AG04450 (cell line): ENCODE measurements at regions not wholly inside any gene's neighbourhood (a gene's known extent, or its start where the extent isn't known, plus 50 kb on each side); places are given as distances from the start of the nearest gene placed in this dataset.

ENCODE experiments used
- CTCF ChIA-PET: fragments of 300-600, 350-600 bp; formaldehyde crosslinking; extraction: SDS; loops from one replicate; lab custom pipeline; 2022; ENCODE audit warnings: antibody characterized with exemption, inconsistent platforms; lab: Charles Lee
- POLR2A ChIA-PET: fragments of 350-600 bp; formaldehyde crosslinking; extraction: SDS; loops from one replicate; lab custom pipeline; 2021; ENCODE audit warnings: antibody characterized with exemption, inconsistent platforms; lab: Yijun Ruan, JAX
- DNase-seq: peaks from one replicate; pipeline ENCODE4 v3.0.0-alpha.2; 2011; ENCODE audit warnings: low read depth, low spot score
- H3K27ac ChIP-seq: one replicate; pipeline ENCODE4 v1.5.1; 2012; ENCODE audit warnings: low read depth, low read length, control low read depth
- H3K27me3 ChIP-seq: one replicate; pipeline ENCODE4 v1.6.0; 2012; ENCODE audit warnings: low read length; ENCODE audit not compliant: control insufficient read depth, insufficient read depth
- H3K4me3 ChIP-seq: 2 replicates; pipeline ENCODE4 v1.5.1; 2011; ENCODE audit warnings: mild to moderate bottlenecking, low read depth, low read length, control low read depth
- H3K9me3 ChIP-seq: 2 replicates; pipeline ENCODE4 v1.5.1; 2012; ENCODE audit warnings: low read length; ENCODE audit not compliant: control insufficient read depth, insufficient read depth
- CTCF ChIP-seq: IDR thresholded peaks from 2 replicates; pipeline ENCODE4 v1.5.1; 2011; ENCODE audit warnings: low read depth, low read length, control low read depth, inconsistent platforms

DNA sequence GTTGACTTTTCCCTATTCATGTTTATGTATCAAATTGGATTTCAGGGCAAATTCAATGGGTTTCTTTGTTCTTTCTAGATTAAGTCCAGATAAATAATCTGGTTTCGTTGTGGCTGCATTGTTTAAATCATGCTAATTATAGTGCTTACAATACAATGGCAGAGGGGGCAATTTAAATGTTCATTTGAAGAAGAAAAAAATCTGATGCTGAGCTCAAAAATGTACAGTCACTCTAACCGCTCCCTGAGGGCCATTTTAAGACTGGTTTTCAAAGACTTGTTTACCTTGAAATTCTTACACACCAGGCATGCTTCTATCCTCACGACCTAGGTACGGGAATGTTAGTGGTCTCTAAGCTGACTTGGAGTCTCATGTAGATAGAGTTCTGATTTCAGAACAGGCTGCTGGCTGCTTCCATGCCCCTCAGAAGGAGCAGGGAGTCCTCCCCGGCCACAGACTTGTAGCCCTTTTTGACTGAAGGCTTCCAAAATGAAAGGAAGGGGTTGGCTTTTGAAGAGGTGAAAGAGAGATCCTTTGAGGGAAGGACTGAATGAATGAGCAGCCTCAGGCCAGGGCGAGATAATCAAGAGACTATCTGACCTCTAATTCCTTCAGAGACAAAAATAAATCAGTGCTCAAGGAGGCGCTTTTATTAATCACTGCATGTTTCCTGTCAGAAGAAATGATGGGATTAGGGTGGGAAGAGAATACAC, 86.1 kb upstream of the ZNF217 start:
- H3K4me3 ChIP-seq, result no peak overlapping the region
- H3K27ac ChIP-seq, result no peak overlapping the region
- no peak for TF ChIP-seq CTCF
- ChIA-PET POLR2A (interaction anchor here (0.6 to 0.9 kb wide), 2 partner anchors 187 to 227 kb away, joined by 4 to 5 read pairs; no protein-coding TSS in a partner anchor), CTCF (interaction anchor here (0.6 to 1.5 kb wide), 5 partner anchors 11 to 187 kb away, joined by 3 to 7 read pairs (median 3); no protein-coding TSS in a partner anchor)
- DNase-seq, result no peak
- H3K27me3 ChIP-seq, result no peaks in the 10 kb centered on the region
- no peaks in the 10 kb centered on the region for H3K9me3 ChIP-seq

DNA sequence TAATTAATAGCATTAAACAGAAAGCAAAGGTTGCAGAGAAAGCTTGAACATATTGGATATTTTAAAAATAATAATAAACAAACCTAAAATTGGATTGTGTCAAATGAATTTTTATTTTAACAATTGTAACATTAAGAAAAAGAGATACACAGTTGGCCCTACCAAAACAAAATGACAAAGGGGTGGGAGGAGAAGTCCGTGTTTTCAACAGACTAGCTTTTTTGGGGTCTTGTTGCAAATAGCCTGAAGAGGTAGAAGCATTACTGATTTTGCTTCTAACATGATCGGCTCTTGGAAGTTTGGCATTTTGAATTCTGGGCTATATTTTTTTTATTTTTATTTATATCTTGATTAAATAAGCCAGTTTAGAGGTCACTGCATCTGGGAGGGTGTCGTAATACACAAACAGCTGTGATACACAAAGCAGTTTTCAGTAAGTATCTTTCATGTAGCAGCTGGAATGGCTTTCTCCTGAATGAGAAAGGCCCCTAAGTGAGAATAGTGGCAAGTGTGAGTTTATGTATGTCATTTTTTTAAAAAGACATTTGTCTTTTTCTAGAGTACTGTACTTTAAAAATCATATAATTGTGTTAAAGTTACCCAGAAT, 85.5 kb upstream of the ZNF217 start:
- Histone ChIP-seq H3K4me3 (no peak overlapping the region), H3K9me3 (no peaks in the 10 kb centered on the region), H3K27ac (no peak overlapping the region), H3K27me3 (no peaks in the 10 kb centered on the region)
- CTCF ChIA-PET, result interaction anchor here (0.5 to 1.5 kb wide), 5 partner anchors 11 to 187 kb away, joined by 3 to 7 read pairs (median 3); no protein-coding TSS in a partner anchor
- DNase-seq, result no peak
- no peak for TF ChIP-seq CTCF
- POLR2A ChIA-PET, result interaction anchor here (0.6 to 0.9 kb wide), 3 partner anchors 9 to 227 kb away, joined by 4 to 5 read pairs (median 5); no protein-coding TSS in a partner anchor

GRCh38 chr20:53678315-53678989, 84.8 kb upstream of the ZNF217 start:
- DNase-seq, result no peak
- CTCF ChIA-PET, result interaction anchor here (0.5 to 1.5 kb wide), 4 partner anchors 12 to 30 kb away, joined by 3 to 7 read pairs (median 4); no protein-coding TSS in a partner anchor
- POLR2A ChIA-PET, result interaction anchor here (0.6 to 0.9 kb wide), 2 partner anchors 10 to 188 kb away, joined by 5 read pairs; no protein-coding TSS in a partner anchor

DNA sequence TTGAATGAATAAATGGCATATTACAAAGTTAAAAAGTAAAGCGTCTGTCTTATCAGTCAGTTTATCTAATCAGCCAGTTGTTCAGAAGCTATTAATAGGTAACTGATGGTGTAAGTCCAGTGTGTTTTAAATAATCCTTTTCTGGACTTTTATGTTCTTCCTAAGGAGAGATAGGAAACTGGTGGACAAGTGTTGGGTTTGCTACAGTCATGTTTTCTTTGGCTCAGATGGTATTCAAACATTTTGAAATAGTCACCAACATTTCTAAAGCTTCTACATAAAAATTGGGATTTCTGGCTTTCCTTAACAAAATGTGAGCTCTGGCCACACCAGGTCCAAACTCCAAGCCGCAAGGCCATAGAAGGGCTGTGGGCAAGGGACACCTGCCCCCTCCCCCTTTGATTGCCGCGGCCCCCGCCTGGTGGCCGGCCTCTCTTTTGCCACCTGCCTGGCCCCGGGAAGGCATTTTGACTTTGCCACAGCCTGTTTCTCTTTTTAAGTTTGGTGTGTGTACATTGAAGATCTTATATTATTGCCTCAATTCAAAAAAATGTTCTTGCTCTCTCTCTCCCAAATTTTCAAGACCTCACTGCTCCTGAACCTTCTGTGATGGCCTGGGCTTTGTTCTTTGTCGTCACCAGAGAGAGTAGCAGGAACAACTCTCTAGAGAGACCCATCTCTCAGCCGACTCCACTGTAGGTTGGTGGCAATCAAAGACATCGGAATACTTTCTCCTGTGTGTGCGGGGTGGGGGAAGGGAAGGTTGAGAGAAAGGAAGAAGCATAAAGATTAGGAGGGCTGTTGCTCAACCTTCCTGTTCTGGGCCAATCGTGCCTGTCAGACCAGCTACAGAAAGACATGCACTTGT, 84.0 kb upstream of the ZNF217 start:
- CTCF ChIA-PET, result no interaction called here
- Histone ChIP-seq H3K27ac (peak overlapping the region; percentile 24), H3K9me3 (no peaks in the 10 kb centered on the region), H3K27me3 (no peaks in the 10 kb centered on the region), H3K4me3 (no peak overlapping the region)
- POLR2A ChIA-PET, result interaction anchor here (0.6 kb wide), 2 partner anchors 121 to 228 kb away, joined by 4 to 11 read pairs; no protein-coding TSS in a partner anchor
- no peak for TF ChIP-seq CTCF
- DNase-seq, result no peak

More at GRCh38 chr20:53678315-53678989, 84.8 kb upstream of the ZNF217 start:
- H3K27me3 ChIP-seq, result no peaks in the 10 kb centered on the region
- H3K9me3 ChIP-seq, result no peaks in the 10 kb centered on the region
- H3K27ac ChIP-seq, result no peak overlapping the region
- peak; percentile 28 for TF ChIP-seq CTCF
- no peak overlapping the region for H3K4me3 ChIP-seq
